Astrocyte (in vitro differentiated cells and primary cell): ENCODE measurements at regions not wholly inside any gene's neighbourhood (a gene's known extent, or its start where the extent isn't known, plus 50 kb on each side); places are given as distances from the start of the nearest gene placed in this dataset.

ENCODE experiments used
- EZH2 ChIP-seq: IDR thresholded peaks from 2 replicates; pipeline ENCODE4 v1.6.1; 2012; ENCODE audit warnings: mild to moderate bottlenecking, low read length, inconsistent platforms; ENCODE audit not compliant: insufficient read depth
- TF ChIP-seq, protein P1 (sequence below): IDR thresholded peaks from 2 replicates; pipeline ENCODE4 v1.5.1; 2011; ENCODE audit warnings: low read depth, mild to moderate bottlenecking, inconsistent platforms, low read length, moderate library complexity; ENCODE audit not compliant: insufficient read depth

DNA sequence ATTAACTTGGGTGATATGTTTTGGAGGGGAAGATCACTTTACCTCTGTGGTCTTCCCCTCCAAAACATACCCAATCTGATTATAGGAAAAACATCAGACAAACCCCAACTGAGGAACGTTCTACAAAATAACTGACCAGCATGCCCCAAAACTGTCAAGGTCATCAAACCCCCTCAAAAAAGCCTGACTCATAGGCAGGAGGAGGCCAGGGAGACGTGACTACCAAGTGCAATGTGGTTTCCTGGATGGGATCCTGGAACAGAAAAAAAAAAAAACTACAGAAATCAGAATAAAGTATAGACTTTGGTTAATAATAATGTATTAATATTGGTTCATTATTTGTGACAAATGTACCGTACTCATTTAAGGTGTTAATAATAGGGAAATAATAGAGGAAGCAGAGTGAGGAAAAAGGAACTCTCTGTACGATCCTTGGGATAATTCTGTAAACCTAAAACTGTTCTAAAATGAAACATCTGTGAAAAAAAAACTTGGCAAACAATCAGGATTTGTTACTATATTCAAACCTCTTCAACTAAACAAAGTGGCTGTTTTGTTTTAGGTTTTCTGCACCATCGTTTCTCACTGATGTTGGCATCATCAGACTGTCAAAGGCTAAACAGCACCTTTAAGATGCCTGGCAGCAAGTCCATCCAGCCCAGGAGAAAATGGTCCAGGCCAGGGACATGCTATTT lies 266.7 kb upstream of the SDK2 start:
- TF ChIP-seq, protein P1, sequence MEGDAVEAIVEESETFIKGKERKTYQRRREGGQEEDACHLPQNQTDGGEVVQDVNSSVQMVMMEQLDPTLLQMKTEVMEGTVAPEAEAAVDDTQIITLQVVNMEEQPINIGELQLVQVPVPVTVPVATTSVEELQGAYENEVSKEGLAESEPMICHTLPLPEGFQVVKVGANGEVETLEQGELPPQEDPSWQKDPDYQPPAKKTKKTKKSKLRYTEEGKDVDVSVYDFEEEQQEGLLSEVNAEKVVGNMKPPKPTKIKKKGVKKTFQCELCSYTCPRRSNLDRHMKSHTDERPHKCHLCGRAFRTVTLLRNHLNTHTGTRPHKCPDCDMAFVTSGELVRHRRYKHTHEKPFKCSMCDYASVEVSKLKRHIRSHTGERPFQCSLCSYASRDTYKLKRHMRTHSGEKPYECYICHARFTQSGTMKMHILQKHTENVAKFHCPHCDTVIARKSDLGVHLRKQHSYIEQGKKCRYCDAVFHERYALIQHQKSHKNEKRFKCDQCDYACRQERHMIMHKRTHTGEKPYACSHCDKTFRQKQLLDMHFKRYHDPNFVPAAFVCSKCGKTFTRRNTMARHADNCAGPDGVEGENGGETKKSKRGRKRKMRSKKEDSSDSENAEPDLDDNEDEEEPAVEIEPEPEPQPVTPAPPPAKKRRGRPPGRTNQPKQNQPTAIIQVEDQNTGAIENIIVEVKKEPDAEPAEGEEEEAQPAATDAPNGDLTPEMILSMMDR = no peak
- TF ChIP-seq EZH2 = no peak
